DMS114 treated with DMSO at 0.1 percent for 48 hours (cell line): ENCODE measurements at regions not wholly inside any gene's neighbourhood (a gene's known extent, or its start where the extent isn't known, plus 50 kb on each side); places are given as distances from the start of the nearest gene placed in this dataset.

ENCODE experiments used
- DNase-seq: peaks from one replicate; lab custom pipeline; 2025; ENCODE audit not compliant: unreplicated experiment; lab: John Stamatoyannopoulos, UW

DNA sequence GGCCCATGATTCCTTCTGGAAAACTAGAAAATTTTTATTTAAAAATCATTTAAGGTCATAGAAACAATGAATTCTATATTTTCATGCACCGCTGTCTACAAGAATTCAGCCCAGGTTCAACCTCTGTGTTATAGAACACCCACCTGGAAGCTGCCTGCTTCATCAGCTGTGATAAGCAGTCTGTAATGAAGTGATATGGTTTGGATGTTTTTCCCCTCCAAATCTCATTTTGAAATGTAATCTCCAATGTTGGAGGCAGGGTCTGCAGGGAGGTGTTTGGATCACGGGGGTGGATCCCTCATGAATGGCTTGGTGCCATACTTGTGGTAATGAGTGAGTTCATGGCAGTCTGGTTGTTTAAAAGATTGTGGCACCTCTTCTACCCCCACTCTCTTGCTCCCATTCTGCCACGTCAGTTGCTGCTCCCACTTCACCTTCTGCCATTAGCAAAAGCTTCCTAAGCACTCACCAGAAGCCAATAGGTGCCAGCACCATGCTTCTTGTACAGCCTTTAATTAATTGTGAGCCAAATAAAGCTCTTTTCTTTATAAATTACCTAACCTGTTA, 55.6 kb downstream of the MRPL32 start:
- DNase-seq: no peak

DNA sequence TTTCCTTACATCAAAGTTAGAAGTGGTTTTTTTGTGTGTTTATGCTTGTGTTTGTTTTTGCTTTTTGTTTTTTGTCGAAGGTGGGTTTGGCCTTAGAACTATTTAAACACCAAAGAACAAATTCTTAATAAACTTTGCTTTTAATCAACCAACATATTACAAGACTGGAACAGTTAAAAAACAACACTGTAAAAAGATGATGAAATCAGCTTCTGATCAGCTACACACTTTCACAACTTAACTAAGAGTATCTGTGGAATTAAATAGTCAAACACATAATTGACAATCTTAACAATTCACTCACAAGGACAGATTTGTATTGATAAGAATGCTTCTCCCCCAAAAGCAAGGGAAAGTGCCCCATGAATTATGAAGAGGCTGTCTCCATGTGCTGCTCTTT, 58.8 kb downstream of the MRPL32 start:
- no peak for DNase-seq

DNA sequence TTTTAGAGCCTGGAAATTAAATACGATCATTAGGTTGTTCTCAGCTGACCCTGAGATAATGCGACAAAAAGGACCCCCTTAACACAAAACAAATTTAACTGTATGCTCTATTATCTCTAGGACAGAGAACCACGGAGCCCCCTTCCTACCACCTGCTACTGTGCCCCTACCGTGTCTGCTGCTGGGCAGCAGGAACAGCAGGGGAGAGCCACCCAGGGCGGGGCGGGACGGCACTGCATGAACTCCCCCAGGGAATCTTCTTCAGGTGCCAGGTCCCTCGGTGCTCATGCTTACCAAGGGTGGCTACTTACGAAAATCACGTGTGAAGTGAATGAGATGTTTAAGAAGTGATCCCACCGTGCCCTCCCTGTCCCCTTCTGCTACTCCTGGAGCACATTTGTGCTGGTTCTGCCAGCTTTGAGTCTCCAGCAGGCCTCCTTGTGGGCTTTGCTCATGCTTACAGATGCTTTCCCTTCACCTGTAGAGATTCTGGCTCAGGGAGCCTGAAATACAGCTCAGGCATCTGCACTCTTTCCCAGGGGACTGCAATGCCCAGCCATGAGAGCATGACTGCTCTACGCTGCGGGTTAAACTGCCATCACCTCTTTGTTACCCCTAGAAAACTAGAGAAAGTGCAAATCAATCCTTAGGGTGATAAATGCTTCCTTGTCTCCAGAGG, 59.9 kb downstream of the MRPL32 start:
- DNase-seq: no peak

DNA sequence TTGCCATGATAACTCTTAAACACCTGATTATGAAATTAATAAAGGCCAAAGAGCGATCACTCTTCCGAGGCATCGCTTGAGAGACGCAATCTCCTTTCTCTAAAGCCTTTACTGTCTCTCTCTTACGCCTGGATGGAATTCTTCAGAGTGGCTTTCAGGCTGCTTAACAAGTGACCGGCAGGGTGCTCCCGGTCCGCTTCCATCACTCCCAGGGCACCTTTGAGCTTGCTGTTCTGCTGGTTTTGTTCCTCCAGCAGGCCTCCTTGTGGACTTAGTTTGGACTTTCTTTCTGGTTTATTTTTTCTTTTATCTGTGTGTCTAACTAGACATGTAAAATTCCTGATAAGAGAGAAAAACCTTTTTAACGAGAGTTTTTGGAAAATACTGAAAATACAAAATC, 60.9 kb downstream of the MRPL32 start:
- no peak for DNase-seq

DNA sequence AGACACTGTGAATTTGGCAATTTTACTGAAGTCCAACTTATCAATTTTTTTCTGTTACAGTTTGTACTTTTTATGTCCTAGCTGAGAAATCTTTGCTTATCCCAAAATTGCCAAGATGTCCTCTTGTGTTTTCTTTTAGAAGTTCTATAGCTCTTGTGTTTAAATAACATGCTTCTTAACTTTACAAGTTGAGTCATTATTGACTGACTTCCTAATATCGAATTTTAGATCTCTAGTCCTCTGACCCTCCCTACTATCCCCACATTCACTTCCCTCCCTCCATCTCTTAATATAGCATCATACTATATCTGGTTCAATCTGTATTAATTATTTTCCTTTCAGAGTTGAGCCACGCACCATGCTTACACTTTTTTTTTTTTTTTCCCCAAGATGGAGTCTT, 61.9 kb downstream of the MRPL32 start:
- no peak for DNase-seq

- no peak for DNase-seq
Observed at GRCh38 chr7:42997611-42998010, 65.4 kb downstream of the MRPL32 start.

GRCh38 chr7:43004082-43004481, 71.9 kb downstream of the MRPL32 start:
- DNase-seq: no peak

DNA sequence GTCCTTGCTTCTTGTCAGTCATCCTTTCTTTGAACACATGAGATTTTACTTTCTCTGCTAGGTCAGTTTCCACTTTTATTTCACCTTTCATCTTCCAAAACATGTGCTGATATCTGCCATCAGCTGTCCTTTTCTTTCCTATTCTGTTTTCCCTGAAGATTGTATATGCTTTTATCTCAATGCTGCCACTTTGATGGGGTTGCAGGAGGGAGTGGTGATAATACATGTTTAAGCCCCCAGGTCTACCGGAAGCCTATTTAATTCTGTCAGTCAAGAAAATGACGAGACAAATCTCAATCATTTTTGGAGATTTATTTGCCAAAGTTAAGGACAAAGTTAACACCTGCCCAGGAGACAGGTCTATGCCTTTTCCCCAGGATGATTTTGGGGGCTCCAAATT, 73.8 kb downstream of the MRPL32 start:
- DNase-seq: no peak

- DNase-seq: no peak
Observed at GRCh38 chr7:43010061-43010460, 77.9 kb downstream of the MRPL32 start.

DNA sequence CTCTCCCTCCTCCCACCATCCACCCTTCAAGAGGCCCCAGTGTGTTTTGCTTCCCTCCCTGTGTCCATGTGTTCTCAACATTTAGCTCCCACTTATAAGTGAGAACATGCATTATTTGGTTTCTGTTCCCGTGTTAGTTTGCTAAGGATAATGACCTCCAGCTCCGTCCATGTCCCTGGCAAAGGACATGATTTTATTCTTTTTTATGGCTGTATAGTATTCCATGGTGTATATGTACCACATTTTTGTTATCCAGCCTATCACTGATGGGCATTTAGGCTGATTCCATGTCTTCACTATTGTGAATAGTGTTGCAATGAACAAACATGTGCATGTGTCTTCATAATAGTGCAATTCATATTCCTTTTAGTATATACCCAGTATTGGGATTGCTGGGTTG, 79.7 kb downstream of the MRPL32 start:
- no peak for DNase-seq

DNA sequence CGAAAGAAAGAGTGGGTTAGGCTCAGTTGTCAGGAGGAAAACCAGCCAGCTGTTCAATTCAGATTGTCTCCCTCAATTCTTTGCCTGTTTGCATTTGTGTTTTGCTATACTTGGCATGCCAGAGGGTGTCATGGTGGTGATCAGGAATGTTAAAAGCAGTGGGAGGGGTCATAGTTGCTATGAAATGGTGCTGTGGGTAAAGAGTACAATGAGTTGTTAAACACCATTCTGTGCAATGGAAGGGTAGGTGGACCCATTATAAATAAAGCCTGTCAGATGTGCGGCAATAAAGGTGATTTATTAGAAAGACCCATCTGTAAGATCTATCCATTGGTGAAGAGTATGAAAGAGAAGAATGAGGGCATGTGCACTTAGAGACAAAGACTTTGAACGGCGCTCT, 82.2 kb downstream of the MRPL32 start:
- DNase-seq: no peak

- DNase-seq: no peak
Observed at GRCh38 chr7:43015301-43015700, 83.1 kb downstream of the MRPL32 start.

DNA sequence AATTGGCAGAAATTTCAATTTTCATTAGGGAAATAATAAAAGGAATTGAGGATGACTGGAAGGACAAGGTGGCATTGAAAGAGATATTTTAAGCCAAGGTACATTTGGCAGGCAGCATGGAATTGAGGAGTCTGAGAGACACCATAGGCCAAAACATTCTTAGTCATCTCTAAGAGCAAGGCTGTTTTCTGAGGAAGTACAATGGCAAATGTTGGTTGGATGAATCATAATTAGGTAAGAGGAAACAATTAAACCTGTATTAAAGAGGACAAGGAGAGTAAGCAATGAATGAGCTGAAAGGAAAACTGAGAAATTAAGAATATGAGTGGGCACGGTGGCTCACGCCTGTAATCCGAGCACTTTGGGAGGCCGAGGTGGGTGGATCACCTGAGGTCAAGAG, 86.3 kb downstream of the MRPL32 start:
- DNase-seq: no peak

- DNase-seq: no peak
Observed at GRCh38 chr7:43021431-43021830, 89.3 kb downstream of the MRPL32 start.

DNA sequence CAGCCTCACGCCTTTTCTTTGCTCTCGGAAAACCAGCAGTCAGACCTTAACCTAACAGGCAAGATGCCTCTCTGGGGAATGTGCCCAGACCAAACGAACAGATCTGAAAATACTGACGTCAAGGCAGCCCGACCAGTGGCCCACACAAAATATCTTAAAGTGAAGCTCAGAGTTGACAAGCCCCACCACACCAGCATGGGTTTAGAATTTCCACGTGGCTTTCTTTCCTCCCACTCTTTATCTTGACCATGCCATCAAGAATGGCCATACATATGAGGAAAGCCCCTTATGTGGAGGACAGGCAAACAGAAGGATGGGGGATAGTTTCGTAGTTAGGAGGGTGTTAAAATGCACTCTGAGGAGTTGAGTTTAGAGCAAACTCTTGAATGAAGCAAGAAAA, 89.8 kb downstream of the MRPL32 start:
- no peak for DNase-seq

GRCh38 chr7:43033369-43033768, 79.1 kb upstream of the HECW1 start:
- no peak for DNase-seq

- DNase-seq: no peak
Observed at GRCh38 chr7:43034535-43035002, 77.9 kb upstream of the HECW1 start.

- no peak for DNase-seq
Observed at GRCh38 chr7:43037531-43037930, 74.9 kb upstream of the HECW1 start.

DNA sequence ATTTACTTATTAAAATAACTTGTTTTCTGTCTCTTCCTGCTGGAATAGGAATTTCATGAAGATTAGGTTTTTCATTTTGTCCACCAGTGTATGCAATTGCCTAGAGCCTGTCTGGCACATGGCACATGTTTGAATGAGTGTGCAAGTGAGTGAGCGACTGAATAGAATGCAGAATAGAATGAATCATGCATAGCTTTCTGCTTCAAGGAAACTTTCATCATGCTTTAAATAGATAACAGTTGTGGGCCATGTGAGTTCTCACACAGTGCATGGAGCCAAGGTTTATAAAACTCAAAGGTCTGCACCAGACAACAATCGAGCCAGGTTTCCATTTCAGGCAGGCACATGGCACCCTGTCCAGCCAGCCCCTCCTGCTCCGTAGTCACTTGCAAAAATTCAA, 74.2 kb upstream of the HECW1 start:
- DNase-seq: no peak

GRCh38 chr7:43039346-43039745, 73.1 kb upstream of the HECW1 start:
- DNase-seq: no peak

GRCh38 chr7:43040461-43040860, 72.0 kb upstream of the HECW1 start:
- DNase-seq: no peak

DNA sequence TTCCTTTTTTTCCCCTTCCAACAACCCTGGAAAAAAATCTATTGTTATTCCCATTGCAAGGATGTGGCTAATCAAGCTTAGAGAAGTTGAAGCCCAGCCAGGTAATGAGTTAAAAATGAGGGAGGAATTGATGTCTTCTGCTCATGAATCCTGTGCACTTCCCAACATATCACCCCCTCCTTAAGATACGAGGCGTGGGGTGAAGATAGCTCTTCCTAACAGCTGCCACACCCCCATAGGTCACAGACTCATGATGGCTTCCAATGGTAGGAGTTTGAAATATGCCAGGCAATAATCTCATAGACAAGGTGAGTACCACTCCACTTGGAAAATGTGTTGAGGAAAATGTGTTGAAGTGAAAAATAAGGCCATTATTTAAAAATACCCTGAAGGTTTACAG, 71.3 kb upstream of the HECW1 start:
- no peak for DNase-seq

- no peak for DNase-seq
Observed at GRCh38 chr7:43041724-43042123, 70.7 kb upstream of the HECW1 start.
